ENCODE measurements at regions not wholly inside any gene's neighbourhood (a gene's known extent, or its start where the extent isn't known, plus 50 kb on each side); places are given as distances from the start of the nearest gene placed in this dataset.

GRCh38 chr12:43004908-43005307 lies 415.4 kb upstream of the PRICKLE1 start:
- FAIRE-seq = no peak

GRCh38 chr12:43004141-43004540 lies 414.6 kb upstream of the PRICKLE1 start:
- FAIRE-seq = no peak

- FAIRE-seq = no peak
These were observed 407.4 kb upstream of the PRICKLE1 start for GRCh38 chr12:42996869-42997431.

GRCh38 chr12:42992826-42993225 lies 403.3 kb upstream of the PRICKLE1 start:
- no peak for FAIRE-seq

GRCh38 chr12:42990387-42990786 lies 400.8 kb upstream of the PRICKLE1 start:
- FAIRE-seq = no peak

GRCh38 chr12:42987216-42987650 lies 397.7 kb upstream of the PRICKLE1 start:
- no peak for FAIRE-seq

- no peak for FAIRE-seq
These were observed 396.0 kb upstream of the PRICKLE1 start for GRCh38 chr12:42985506-42985905.

- FAIRE-seq = no peak
These were observed 393.3 kb upstream of the PRICKLE1 start for GRCh38 chr12:42982828-42983227.

- no peak for FAIRE-seq
These were observed 391.8 kb upstream of the PRICKLE1 start for GRCh38 chr12:42981379-42981778.

- no peak for FAIRE-seq
These were observed 390.9 kb upstream of the PRICKLE1 start for GRCh38 chr12:42980441-42980840.

- no peak for FAIRE-seq
These were observed 390.2 kb upstream of the PRICKLE1 start for GRCh38 chr12:42979746-42980145.

- no peak for FAIRE-seq
These were observed 389.2 kb upstream of the PRICKLE1 start for GRCh38 chr12:42978708-42979107.

- FAIRE-seq = no peak
These were observed 388.1 kb upstream of the PRICKLE1 start for GRCh38 chr12:42977451-42978230.

- no peak for FAIRE-seq
These were observed 387.1 kb upstream of the PRICKLE1 start for GRCh38 chr12:42976620-42977019.

- no peak for FAIRE-seq
These were observed 386.6 kb upstream of the PRICKLE1 start for GRCh38 chr12:42976122-42976521.

GRCh38 chr12:42969355-42969754 lies 379.8 kb upstream of the PRICKLE1 start:
- FAIRE-seq = no peak

- FAIRE-seq = no peak
These were observed 378.9 kb upstream of the PRICKLE1 start for GRCh38 chr12:42968426-42968825.

GRCh38 chr12:42967850-42968249 lies 378.3 kb upstream of the PRICKLE1 start:
- FAIRE-seq = no peak

GRCh38 chr12:42963988-42964387 lies 374.4 kb upstream of the PRICKLE1 start:
- no peak for FAIRE-seq

- FAIRE-seq = no peak
These were observed 372.8 kb upstream of the PRICKLE1 start for GRCh38 chr12:42962384-42962783.

- no peak for FAIRE-seq
These were observed 371.8 kb upstream of the PRICKLE1 start for GRCh38 chr12:42961395-42961794.

- no peak for FAIRE-seq
These were observed 370.6 kb upstream of the PRICKLE1 start for GRCh38 chr12:42960087-42960527.

GRCh38 chr12:42958291-42958674 lies 368.7 kb upstream of the PRICKLE1 start:
- no peak for FAIRE-seq

GRCh38 chr12:42957561-42958290 lies 368.2 kb upstream of the PRICKLE1 start:
- no peak for FAIRE-seq

All from G401.6 (cell line).